Panc1 (cell line): ENCODE measurements at regions not wholly inside any gene's neighbourhood (a gene's known extent, or its start where the extent isn't known, plus 50 kb on each side); places are given as distances from the start of the nearest gene placed in this dataset.

Experiments
- ATAC-seq: fragments of 200-7000 bp; cut with Tn5 transposase; 2 replicates; pipeline ENCODE4 v1.9.1; 2020; ENCODE audit warnings: mild to moderate bottlenecking, moderate library complexity
- BruUV-seq: library from RNA; stranded (reverse); fragments of 400-500 nt; replicated peaks from 2 replicates; lab custom pipeline; 2021; lab: Mats Ljungman, UMichigan
- CTCF ChIA-PET: fragments of 300-600 bp; sonication (Branson Sonifier 250); formaldehyde crosslinking; loops from one replicate; lab custom pipeline; 2022; ENCODE audit warnings: antibody characterized with exemption; lab: Charles Lee
- POLR2A ChIA-PET: fragments of 300-600 bp; sonication (Branson Sonifier 250); formaldehyde crosslinking; loops from one replicate; lab custom pipeline; 2022; ENCODE audit warnings: antibody characterized with exemption; lab: Charles Lee
- DNase-seq: peaks from one replicate; pipeline ENCODE4 v3.0.0-alpha.2; 2010; ENCODE audit warnings: low read depth, low spot score
- H3K27ac ChIP-seq: 2 replicates; pipeline ENCODE4 v1.5.1; 2011; ENCODE audit warnings: mild to moderate bottlenecking, low read length, inconsistent platforms
- H3K27me3 ChIP-seq: fragments of 200-500 bp; sonication (Bioruptor generic); 2 replicates; pipeline ENCODE4 v1.6.0; 2014; ENCODE audit warnings: low read length, inconsistent platforms; ENCODE audit not compliant: control insufficient read depth, insufficient read depth
- H3K36me3 ChIP-seq: fragments of 200-500 bp; sonication (Bioruptor generic); 2 replicates; pipeline ENCODE4 v1.5.1; 2014; ENCODE audit warnings: inconsistent platforms, mild to moderate bottlenecking, low read length, moderate library complexity; ENCODE audit not compliant: control insufficient read depth, insufficient read depth
- H3K4me1 ChIP-seq: 2 replicates; pipeline ENCODE4 v1.5.1; 2011; ENCODE audit warnings: inconsistent platforms, mild to moderate bottlenecking, low read length, moderate library complexity; ENCODE audit not compliant: control insufficient read depth, insufficient read depth
- H3K4me3 ChIP-seq, 2 experiments: 2 replicates each; pipeline ENCODE4 v1.5.1; 2011 to 2012; ENCODE audit warnings: low read depth in 2 of 2, low read length in 2 of 2, mild to moderate bottlenecking in 2 of 2, inconsistent platforms in 1 of 2, moderate library complexity in 1 of 2
- H3K9me3 ChIP-seq: fragments of 200-500 bp; sonication (Bioruptor generic); 2 replicates; pipeline ENCODE4 v1.5.1; 2014; ENCODE audit warnings: low read depth, mild to moderate bottlenecking, inconsistent platforms, low read length, moderate library complexity; ENCODE audit not compliant: control insufficient read depth, insufficient read depth
- POLR2AphosphoS5 ChIP-seq: IDR thresholded peaks from 2 replicates; pipeline ENCODE4 v1.6.1; 2012; ENCODE audit warnings: mild to moderate bottlenecking, low read depth, low read length, moderate library complexity
- SIN3A ChIP-seq: IDR thresholded peaks from 2 replicates; pipeline ENCODE4 v1.6.1; 2012; ENCODE audit warnings: low read depth, mild to moderate bottlenecking, low read length, moderate library complexity, borderline replicate concordance; ENCODE audit not compliant: insufficient read depth
- TCF7L2 ChIP-seq: IDR thresholded peaks from 2 replicates; pipeline ENCODE4 v1.6.1; 2011; ENCODE audit warnings: mild to moderate bottlenecking, low read depth, low read length, inconsistent platforms
- in situ Hi-C: cut with HindIII; loops from 2 replicates; pipeline ENCODE4 v1.10.0; 2016; ENCODE audit warnings: low sequenced_read_pairs, low pct_unique_long_range_greater_than_20kb
- intact Hi-C: fragments of 100-400 bp; cut with micrococcal nuclease; formaldehyde crosslinking; loops from one replicate; pipeline ENCODE4 v1.10.0; 2022; ENCODE audit not compliant: unreplicated experiment
- TF ChIP-seq, protein P1 (sequence below), 2 experiments: IDR thresholded peaks; 2 replicates each; pipeline ENCODE4 v1.6.1; 2011 to 2012; ENCODE audit warnings: low read depth in 2 of 2, control low read depth in 1 of 2, low read length in 1 of 2, mild to moderate bottlenecking in 1 of 2, moderate library complexity in 1 of 2; ENCODE audit not compliant: insufficient read depth in 1 of 2
- TF ChIP-seq, protein P2 (sequence below): fragments of 450-650 bp; IDR thresholded peaks from 2 replicates; pipeline ENCODE4 v1.5.1; 2017; ENCODE audit warnings: mild to moderate bottlenecking

DNA sequence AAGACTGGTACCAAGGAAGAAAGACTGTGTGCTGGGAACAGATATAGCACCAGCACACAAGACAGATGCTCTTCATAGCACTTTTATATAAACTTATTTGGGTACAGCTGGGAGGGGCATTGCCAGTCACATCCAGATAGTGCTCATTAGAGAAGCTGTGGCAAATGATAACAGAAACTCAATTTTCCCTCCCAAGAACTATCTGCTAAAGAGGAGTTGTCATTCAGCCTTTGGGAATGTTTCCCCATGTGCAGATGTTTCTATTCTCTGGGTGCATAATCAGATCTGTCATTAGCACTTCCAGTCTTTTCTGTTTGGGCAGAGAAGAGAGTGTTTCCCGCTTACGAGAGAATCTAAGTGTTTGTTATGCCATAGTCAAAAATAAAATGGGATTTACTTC is 714.9 kb upstream of the MDGA2 start:
- Histone ChIP-seq H3K9me3 (no peaks in the 10 kb centered on the region), H3K36me3 (no peaks in the 10 kb centered on the region), H3K4me3 (no peak overlapping the region), H3K27me3 (no peaks in the 10 kb centered on the region), H3K27ac (no peak overlapping the region), H3K4me1 (no peaks in the 10 kb centered on the region)
- in situ Hi-C loops, result no loop called here
- intact Hi-C loops, result no loop called here
- ATAC-seq, result no peak
- POLR2A ChIA-PET, result no interaction called here
- CTCF ChIA-PET, result no interaction called here
- TF ChIP-seq TCF7L2, result no peak
- no peak for TF ChIP-seq SIN3A
- TF ChIP-seq, protein P1, sequence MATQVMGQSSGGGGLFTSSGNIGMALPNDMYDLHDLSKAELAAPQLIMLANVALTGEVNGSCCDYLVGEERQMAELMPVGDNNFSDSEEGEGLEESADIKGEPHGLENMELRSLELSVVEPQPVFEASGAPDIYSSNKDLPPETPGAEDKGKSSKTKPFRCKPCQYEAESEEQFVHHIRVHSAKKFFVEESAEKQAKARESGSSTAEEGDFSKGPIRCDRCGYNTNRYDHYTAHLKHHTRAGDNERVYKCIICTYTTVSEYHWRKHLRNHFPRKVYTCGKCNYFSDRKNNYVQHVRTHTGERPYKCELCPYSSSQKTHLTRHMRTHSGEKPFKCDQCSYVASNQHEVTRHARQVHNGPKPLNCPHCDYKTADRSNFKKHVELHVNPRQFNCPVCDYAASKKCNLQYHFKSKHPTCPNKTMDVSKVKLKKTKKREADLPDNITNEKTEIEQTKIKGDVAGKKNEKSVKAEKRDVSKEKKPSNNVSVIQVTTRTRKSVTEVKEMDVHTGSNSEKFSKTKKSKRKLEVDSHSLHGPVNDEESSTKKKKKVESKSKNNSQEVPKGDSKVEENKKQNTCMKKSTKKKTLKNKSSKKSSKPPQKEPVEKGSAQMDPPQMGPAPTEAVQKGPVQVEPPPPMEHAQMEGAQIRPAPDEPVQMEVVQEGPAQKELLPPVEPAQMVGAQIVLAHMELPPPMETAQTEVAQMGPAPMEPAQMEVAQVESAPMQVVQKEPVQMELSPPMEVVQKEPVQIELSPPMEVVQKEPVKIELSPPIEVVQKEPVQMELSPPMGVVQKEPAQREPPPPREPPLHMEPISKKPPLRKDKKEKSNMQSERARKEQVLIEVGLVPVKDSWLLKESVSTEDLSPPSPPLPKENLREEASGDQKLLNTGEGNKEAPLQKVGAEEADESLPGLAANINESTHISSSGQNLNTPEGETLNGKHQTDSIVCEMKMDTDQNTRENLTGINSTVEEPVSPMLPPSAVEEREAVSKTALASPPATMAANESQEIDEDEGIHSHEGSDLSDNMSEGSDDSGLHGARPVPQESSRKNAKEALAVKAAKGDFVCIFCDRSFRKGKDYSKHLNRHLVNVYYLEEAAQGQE (IDR thresholded peaks at IDR 0.05; ENCODE audit: insufficient read depth in 1 of 2, low read depth in 2 of 2, low read length in 1 of 2), result no peak
- TF ChIP-seq, protein P2, sequence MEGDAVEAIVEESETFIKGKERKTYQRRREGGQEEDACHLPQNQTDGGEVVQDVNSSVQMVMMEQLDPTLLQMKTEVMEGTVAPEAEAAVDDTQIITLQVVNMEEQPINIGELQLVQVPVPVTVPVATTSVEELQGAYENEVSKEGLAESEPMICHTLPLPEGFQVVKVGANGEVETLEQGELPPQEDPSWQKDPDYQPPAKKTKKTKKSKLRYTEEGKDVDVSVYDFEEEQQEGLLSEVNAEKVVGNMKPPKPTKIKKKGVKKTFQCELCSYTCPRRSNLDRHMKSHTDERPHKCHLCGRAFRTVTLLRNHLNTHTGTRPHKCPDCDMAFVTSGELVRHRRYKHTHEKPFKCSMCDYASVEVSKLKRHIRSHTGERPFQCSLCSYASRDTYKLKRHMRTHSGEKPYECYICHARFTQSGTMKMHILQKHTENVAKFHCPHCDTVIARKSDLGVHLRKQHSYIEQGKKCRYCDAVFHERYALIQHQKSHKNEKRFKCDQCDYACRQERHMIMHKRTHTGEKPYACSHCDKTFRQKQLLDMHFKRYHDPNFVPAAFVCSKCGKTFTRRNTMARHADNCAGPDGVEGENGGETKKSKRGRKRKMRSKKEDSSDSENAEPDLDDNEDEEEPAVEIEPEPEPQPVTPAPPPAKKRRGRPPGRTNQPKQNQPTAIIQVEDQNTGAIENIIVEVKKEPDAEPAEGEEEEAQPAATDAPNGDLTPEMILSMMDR, result no peak
- TF ChIP-seq POLR2AphosphoS5, result no peak
- BruUV-seq, result no TSS peak
- no peak for DNase-seq

- H3K36me3 ChIP-seq, result no peaks in the 10 kb centered on the region
- no peaks in the 10 kb centered on the region for H3K27me3 ChIP-seq
- no TSS peak for BruUV-seq
- ATAC-seq (no peak), DNase-seq (no peak)
- in situ Hi-C loops (no loop called here), intact Hi-C loops (no loop called here)
- no peaks in the 10 kb centered on the region for H3K4me1 ChIP-seq
- ChIA-PET POLR2A (no interaction called here), CTCF (no interaction called here)
- TF ChIP-seq TCF7L2 (no peak), POLR2AphosphoS5 (no peak), SIN3A (no peak)
- TF ChIP-seq, protein P1 (IDR thresholded peaks at IDR 0.05; ENCODE audit: insufficient read depth in 1 of 2, low read depth in 2 of 2, low read length in 1 of 2), result no peak
- TF ChIP-seq, protein P2, result no peak
- no peaks in the 10 kb centered on the region for H3K9me3 ChIP-seq
- no peak overlapping the region for H3K4me3 ChIP-seq
- no peak overlapping the region for H3K27ac ChIP-seq
Observed at GRCh38 chr14:48384821-48385220, 709.4 kb upstream of the MDGA2 start.
